Esophagus squamous epithelium (tissue), 4 donors: ENCODE measurements at regions not wholly inside any gene's neighbourhood (a gene's known extent, or its start where the extent isn't known, plus 50 kb on each side); places are given as distances from the start of the nearest gene placed in this dataset.
"Not testable (repeated sequence)": the region's sequence is repeated elsewhere in the genome, so short reads cannot be mapped to it uniquely, and the experiment has no call there.

Source experiments
- CTCF ChIP-seq, 6 experiments: fragments of 450-650 bp in 4 of 6; fragments of 200-600 bp in 2 of 6; sonication (generic) in 2 of 6; IDR thresholded peaks; one replicate each; pipeline ENCODE4 v1.5.1; 2016 to 2019; ENCODE audit warnings: antibody characterized with exemption in 6 of 6, mild to moderate bottlenecking in 4 of 6, moderate library complexity in 4 of 6
- POLR2A ChIP-seq, 4 donors: fragments of 450-650 bp; IDR thresholded peaks; one replicate each; pipeline ENCODE4 v1.6.1; 2017; ENCODE audit warnings: antibody characterized with exemption in 4 of 4, mild to moderate bottlenecking in 4 of 4, moderate library complexity in 3 of 4

GRCh38 chr2:171261529-171261928, 100.8 kb upstream of the TLK1 start:
- not testable (repeated sequence) for TF ChIP-seq CTCF, POLR2A (IDR thresholded peaks at IDR 0.05)
